Endothelial cell of umbilical vein (primary cell): ENCODE measurements at regions not wholly inside any gene's neighbourhood (a gene's known extent, or its start where the extent isn't known, plus 50 kb on each side); places are given as distances from the start of the nearest gene placed in this dataset.

Experiments
- EZH2 ChIP-seq: IDR thresholded peaks from 2 replicates; pipeline ENCODE4 v1.6.1; 2012; ENCODE audit warnings: borderline replicate concordance, low read depth, mild to moderate bottlenecking, moderate library complexity, low read length, inconsistent platforms; ENCODE audit not compliant: severe bottlenecking
- GATA2 ChIP-seq: IDR thresholded peaks from 2 replicates; pipeline ENCODE4 v1.7.0; 2011; ENCODE audit warnings: low read depth, mild to moderate bottlenecking, moderate library complexity, mixed read lengths, low read length; ENCODE audit not compliant: insufficient read length, insufficient read depth
- POLR2A ChIP-seq: IDR thresholded peaks from 2 replicates; pipeline ENCODE4 v1.6.1; 2012; ENCODE audit warnings: low read depth, mild to moderate bottlenecking, control low read depth, low read length
- POLR2AphosphoS5 ChIP-seq: IDR thresholded peaks from 2 replicates; pipeline ENCODE4 v1.6.1; 2012; ENCODE audit warnings: low read depth, mild to moderate bottlenecking, control low read depth, low read length, moderate library complexity; ENCODE audit not compliant: insufficient read depth

GRCh38 chr4:129415004-129415403 is 319.1 kb downstream of the C4orf33 start:
- TF ChIP-seq EZH2 (no peak), POLR2A (no peak), POLR2AphosphoS5 (no peak), GATA2 (no peak)
